Kidney (tissue), 13 donors: ENCODE measurements at regions not wholly inside any gene's neighbourhood (a gene's known extent, or its start where the extent isn't known, plus 50 kb on each side); places are given as distances from the start of the nearest gene placed in this dataset.

ENCODE experiments used
- DNase-seq, 5 donors: peaks; one replicate each; pipeline ENCODE4 v3.0.0-alpha.2; 2013 to 2020
- FAIRE-seq: peaks from 2 replicates; lab custom pipeline; 2012; peaks lifted over from hg19 to GRCh38; lab: Jason Lieb, UNC
- H3K27ac ChIP-seq, 2 donors: one replicate each; pipeline ENCODE4 v1.7.0; 2013; ENCODE audit warnings: low read depth in 2 of 2, low read length in 2 of 2, inconsistent platforms in 1 of 2
- H3K27me3 ChIP-seq: one replicate; pipeline ENCODE4 v1.7.1; 2013; ENCODE audit warnings: low read length, inconsistent platforms; ENCODE audit not compliant: control insufficient read depth, insufficient read depth
- H3K36me3 ChIP-seq, 3 donors: one replicate each; pipeline versions ENCODE4 v1.7.0 to v1.7.1; 2013; ENCODE audit warnings: low read length in 3 of 3, control low read depth in 1 of 3, inconsistent platforms in 1 of 3; ENCODE audit not compliant: insufficient read depth in 3 of 3, control insufficient read depth in 2 of 3
- H3K4me1 ChIP-seq, 3 donors: one replicate each; pipeline versions ENCODE4 v1.7.0 to v1.7.1; 2013; ENCODE audit warnings: low read length in 3 of 3, inconsistent platforms in 1 of 3, low read depth in 1 of 3; ENCODE audit not compliant: control insufficient read depth in 2 of 3, insufficient read depth in 2 of 3
- H3K4me3 ChIP-seq, 3 donors: one replicate each; pipeline versions ENCODE4 v1.7.0 to v1.8.1; 2013; ENCODE audit warnings: low read length in 3 of 3, control low read depth in 1 of 3, inconsistent platforms in 1 of 3
- H3K9ac ChIP-seq, 3 donors: one replicate each; pipeline versions ENCODE4 v1.7.0 to v1.7.1; 2013; ENCODE audit warnings: low read length in 3 of 3, control low read depth in 1 of 3, inconsistent platforms in 1 of 3
- H3K9me3 ChIP-seq, 3 donors: one replicate each; pipeline versions ENCODE4 v1.7.0 to v1.7.1; 2013; ENCODE audit warnings: low read length in 3 of 3, control low read depth in 1 of 3, inconsistent platforms in 1 of 3; ENCODE audit not compliant: control insufficient read depth in 2 of 3, insufficient read depth in 1 of 3
- intact Hi-C: fragments of 100-400 bp; cut with DNase I; formaldehyde crosslinking; loops from one replicate; pipeline ENCODE4 v1.11.1; 2022
- TF ChIP-seq, protein P1 (sequence below): IDR thresholded peaks from 3 replicates; pipeline ENCODE4 v1.5.1; 2012; ENCODE audit warnings: mild to moderate bottlenecking, moderate library complexity, borderline replicate concordance; ENCODE audit not compliant: insufficient read depth; ENCODE audit errors: extremely low read depth
- donor health status: control.
- donor health status: control.
- donor health status: control.
- donor health status: control.
- donor health status: control.
- donor health status: DM: yes; HTN: yes; CAD: no.
- donor health status: Normal renal cell carcinoma (clear cell type).

DNA sequence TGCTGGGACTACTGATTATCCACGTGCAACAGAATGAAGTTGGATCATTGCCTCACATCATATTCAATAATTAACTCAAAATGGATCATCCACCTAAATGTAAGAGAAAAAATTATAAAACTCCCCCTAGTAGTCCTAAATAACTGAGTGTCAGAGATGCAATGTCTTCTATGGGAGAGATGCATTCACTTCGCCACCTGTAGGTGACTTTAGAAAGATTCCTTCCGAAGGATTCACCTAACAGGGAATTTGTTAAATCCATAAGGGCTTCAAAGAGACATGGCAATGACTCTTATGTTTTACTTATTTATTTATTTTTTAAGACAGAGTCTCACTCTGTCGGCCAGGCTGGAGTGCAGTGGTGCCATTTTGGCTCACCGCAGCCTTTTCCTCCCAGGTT is 526.0 kb downstream of the MTRR start:
- Histone ChIP-seq H3K4me1 (no peaks in the 10 kb centered on the region), H3K4me3 (no peak overlapping the region), H3K27me3 (no peaks in the 10 kb centered on the region), H3K27ac (no peak overlapping the region), H3K36me3 (no peaks in the 10 kb centered on the region), H3K9me3 (no peaks in the 10 kb centered on the region), H3K9ac (no peak overlapping the region)
- no peak for FAIRE-seq
- peak in 1 of 5 donors; percentile 8 for DNase-seq
- intact Hi-C loops = no loop called here
- TF ChIP-seq, protein P1, sequence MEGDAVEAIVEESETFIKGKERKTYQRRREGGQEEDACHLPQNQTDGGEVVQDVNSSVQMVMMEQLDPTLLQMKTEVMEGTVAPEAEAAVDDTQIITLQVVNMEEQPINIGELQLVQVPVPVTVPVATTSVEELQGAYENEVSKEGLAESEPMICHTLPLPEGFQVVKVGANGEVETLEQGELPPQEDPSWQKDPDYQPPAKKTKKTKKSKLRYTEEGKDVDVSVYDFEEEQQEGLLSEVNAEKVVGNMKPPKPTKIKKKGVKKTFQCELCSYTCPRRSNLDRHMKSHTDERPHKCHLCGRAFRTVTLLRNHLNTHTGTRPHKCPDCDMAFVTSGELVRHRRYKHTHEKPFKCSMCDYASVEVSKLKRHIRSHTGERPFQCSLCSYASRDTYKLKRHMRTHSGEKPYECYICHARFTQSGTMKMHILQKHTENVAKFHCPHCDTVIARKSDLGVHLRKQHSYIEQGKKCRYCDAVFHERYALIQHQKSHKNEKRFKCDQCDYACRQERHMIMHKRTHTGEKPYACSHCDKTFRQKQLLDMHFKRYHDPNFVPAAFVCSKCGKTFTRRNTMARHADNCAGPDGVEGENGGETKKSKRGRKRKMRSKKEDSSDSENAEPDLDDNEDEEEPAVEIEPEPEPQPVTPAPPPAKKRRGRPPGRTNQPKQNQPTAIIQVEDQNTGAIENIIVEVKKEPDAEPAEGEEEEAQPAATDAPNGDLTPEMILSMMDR = no peak

- intact Hi-C loops = no loop called here
- H3K4me1 ChIP-seq = no peaks in the 10 kb centered on the region
- no peaks in the 10 kb centered on the region for H3K9me3 ChIP-seq
- no peak for DNase-seq
- no peak overlapping the region for H3K9ac ChIP-seq
- TF ChIP-seq, protein P1 = no peak
- H3K27me3 ChIP-seq = no peaks in the 10 kb centered on the region
- H3K4me3 ChIP-seq = no peak overlapping the region
- no peak overlapping the region for H3K27ac ChIP-seq
- FAIRE-seq = no peak
- H3K36me3 ChIP-seq = no peaks in the 10 kb centered on the region
Measured at GRCh38 chr5:8396246-8396645, 527.3 kb downstream of the MTRR start.

DNA sequence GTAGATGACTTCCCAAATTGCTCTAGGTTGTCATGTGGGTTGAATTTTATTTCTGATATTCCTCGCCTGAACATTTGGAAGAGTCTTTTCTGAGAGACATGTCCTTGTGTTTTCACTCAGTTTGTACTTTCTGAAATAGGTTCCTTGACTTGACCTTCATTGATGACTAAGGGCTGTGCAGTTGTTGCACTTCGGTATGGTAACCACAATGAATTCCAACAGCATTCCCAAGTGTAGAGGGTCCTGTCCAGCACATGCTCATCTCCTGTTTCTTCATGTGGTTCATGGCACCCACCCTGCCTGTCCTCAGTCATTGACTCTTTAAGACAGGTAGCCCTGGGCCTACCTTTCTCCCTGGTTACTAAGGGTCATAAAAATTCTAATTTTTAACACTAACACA is 527.8 kb downstream of the MTRR start:
- Histone ChIP-seq H3K9ac (no peak overlapping the region), H3K4me1 (no peaks in the 10 kb centered on the region), H3K27me3 (no peaks in the 10 kb centered on the region), H3K9me3 (no peaks in the 10 kb centered on the region), H3K36me3 (no peaks in the 10 kb centered on the region), H3K27ac (no peak overlapping the region), H3K4me3 (no peak overlapping the region)
- TF ChIP-seq, protein P1 = no peak
- intact Hi-C loops = no loop called here
- DNase-seq (no peak), FAIRE-seq (no peak)

DNA sequence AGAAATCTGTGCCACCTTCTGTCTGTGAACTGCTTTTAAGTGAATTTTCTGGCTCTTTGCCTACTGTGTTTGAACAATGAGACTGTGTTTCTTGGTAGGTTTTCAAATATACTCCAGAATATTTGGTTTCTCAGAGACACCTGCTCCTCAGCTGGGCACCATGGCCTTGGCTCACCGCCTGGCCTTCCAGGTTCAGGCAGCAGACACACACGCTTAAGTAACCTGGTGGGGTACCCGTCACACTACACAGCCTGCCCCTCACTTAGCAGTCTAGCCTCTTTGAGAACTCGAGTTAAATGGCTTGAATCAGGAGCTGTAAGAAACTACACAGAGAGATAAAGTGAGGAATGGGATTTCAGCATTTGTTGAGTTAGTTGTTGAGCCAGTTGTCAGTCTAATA is 530.5 kb downstream of the MTRR start:
- FAIRE-seq (no peak), DNase-seq (no peak)
- Histone ChIP-seq H3K4me1 (no peaks in the 10 kb centered on the region), H3K9me3 (no peaks in the 10 kb centered on the region), H3K4me3 (no peak overlapping the region), H3K9ac (no peak overlapping the region), H3K27me3 (no peaks in the 10 kb centered on the region), H3K27ac (no peak overlapping the region), H3K36me3 (no peaks in the 10 kb centered on the region)
- intact Hi-C loops = no loop called here
- TF ChIP-seq, protein P1 = no peak
